ENCODE measurements at regions not wholly inside any gene's neighbourhood (a gene's known extent, or its start where the extent isn't known, plus 50 kb on each side); places are given as distances from the start of the nearest gene placed in this dataset.

- TF ChIP-seq CTCF (IDR thresholded peaks at IDR 0.05) (no peak), POLR2A (IDR thresholded peaks at IDR 0.05) (no peak)
Observed at GRCh38 chr7:106552645-106553445, 108.1 kb downstream of the CCDC71L start.
